ENCODE measurements at regions not wholly inside any gene's neighbourhood (a gene's known extent, or its start where the extent isn't known, plus 50 kb on each side); places are given as distances from the start of the nearest gene placed in this dataset.

DNA sequence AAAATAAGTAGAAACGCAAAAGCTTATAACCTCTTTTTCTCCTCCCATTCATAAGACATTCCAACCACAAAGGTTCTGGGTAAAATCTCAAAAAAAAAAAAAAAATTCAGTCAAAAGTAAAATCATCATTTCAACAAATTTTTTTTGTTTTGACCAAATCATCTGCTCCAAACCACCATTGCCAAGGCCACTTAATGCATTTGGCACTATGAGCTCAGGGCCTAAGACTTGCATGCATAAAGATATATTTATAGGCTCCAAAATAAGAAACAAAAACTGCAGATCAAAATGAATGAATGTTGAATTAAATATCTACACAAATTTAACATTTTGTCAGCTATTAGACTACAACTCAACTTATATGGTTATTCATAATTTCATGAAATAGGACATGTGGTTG lies 331.1 kb upstream of the NFIA start:
- no peak overlapping the region for H3K4me3 ChIP-seq (ENCODE audit: low read depth in 1 of 3, low read length in 3 of 3)
- DNase-seq (no peak), FAIRE-seq (no peak)
- H3K4me1 ChIP-seq (ENCODE audit: control insufficient read depth in 3 of 3, insufficient read depth in 2 of 3, low read depth in 1 of 3, low read length in 2 of 3): no peaks in the 10 kb centered on the region
- 81 to 97% (median 85%) methylated on average over 1 of the region's 1 CpG for WGBS, 3 donors
- H3K27ac ChIP-seq (ENCODE audit: low read depth in 1 of 3, low read length in 2 of 3): no peak overlapping the region
- no peaks in the 10 kb centered on the region for H3K36me3 ChIP-seq (ENCODE audit: control insufficient read depth in 3 of 3, insufficient read depth in 2 of 3, low read depth in 1 of 3, low read length in 3 of 3)
- no peaks in the 10 kb centered on the region for H3K9me3 ChIP-seq (ENCODE audit: control insufficient read depth in 2 of 2, insufficient read depth in 1 of 2, low read depth in 1 of 2, low read length in 1 of 2)
- H3K27me3 ChIP-seq (ENCODE audit: control insufficient read depth in 3 of 3, insufficient read depth in 3 of 3, low read length in 3 of 3): no peaks in the 10 kb centered on the region

DNA sequence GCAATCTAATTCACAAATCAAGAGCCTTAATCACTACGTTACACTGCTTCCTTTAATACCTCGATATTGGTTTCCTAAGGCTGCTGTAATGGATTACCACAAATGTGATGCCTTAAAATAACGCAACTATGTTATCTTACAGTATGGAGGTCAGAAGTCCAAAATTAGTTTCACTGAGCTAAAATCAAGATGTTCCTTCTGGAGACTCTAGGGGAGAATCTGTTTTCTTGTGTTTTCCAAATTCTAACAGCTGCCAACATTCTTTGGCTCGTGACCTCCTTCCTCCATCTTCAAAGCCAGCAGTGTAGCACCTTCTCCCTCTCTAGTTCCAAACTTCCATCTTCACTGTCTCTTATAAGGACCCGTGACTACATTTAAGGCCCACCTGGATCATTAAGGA lies 335.0 kb upstream of the NFIA start:
- Histone ChIP-seq H3K27me3 (ENCODE audit: control insufficient read depth in 3 of 3, insufficient read depth in 3 of 3, low read length in 3 of 3) (no peaks in the 10 kb centered on the region), H3K9me3 (ENCODE audit: control insufficient read depth in 2 of 2, insufficient read depth in 1 of 2, low read depth in 1 of 2, low read length in 1 of 2) (no peaks in the 10 kb centered on the region), H3K4me1 (ENCODE audit: control insufficient read depth in 3 of 3, insufficient read depth in 2 of 3, low read depth in 1 of 3, low read length in 2 of 3) (no peaks in the 10 kb centered on the region), H3K27ac (ENCODE audit: low read depth in 1 of 3, low read length in 2 of 3) (no peak overlapping the region), H3K4me3 (ENCODE audit: low read depth in 1 of 3, low read length in 3 of 3) (no peak overlapping the region), H3K36me3 (ENCODE audit: control insufficient read depth in 3 of 3, insufficient read depth in 2 of 3, low read depth in 1 of 3, low read length in 3 of 3) (no peaks in the 10 kb centered on the region)
- no peak for DNase-seq
- no peak for FAIRE-seq
- 86 to 92% (median 87%) methylated on average over 5 of the region's 5 CpGs for WGBS, 3 donors

DNA sequence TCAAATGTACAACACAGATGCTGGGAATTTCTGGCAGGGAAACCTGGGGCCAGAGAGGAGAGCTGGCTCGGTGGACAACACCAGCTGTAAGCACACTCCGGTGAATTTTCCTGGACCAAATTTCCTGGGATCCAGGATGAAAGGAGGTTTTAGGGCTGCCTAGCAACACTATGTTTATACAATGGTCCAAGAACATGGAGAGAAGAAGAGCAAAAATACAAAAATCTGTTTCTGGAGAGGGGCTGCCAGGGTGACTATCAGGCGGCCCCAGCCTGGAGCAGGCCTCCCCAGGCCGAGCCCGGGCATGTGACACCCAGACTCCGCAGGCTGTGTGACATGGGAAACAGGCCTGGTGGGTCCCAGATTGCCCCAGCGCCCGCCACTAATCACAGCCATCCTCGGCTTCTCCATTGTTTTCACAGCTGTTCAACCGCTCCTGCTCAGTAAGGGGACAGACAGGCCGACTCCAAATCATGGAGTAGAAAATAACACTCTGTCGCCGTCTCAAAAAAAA lies 336.0 kb upstream of the NFIA start:
- Histone ChIP-seq H3K27me3 (ENCODE audit: control insufficient read depth in 3 of 3, insufficient read depth in 3 of 3, low read length in 3 of 3) (no peaks in the 10 kb centered on the region), H3K9me3 (ENCODE audit: control insufficient read depth in 2 of 2, insufficient read depth in 1 of 2, low read depth in 1 of 2, low read length in 1 of 2) (no peaks in the 10 kb centered on the region), H3K4me3 (ENCODE audit: low read depth in 1 of 3, low read length in 3 of 3) (no peak overlapping the region), H3K4me1 (ENCODE audit: control insufficient read depth in 3 of 3, insufficient read depth in 2 of 3, low read depth in 1 of 3, low read length in 2 of 3) (no peaks in the 10 kb centered on the region), H3K27ac (ENCODE audit: low read depth in 1 of 3, low read length in 2 of 3) (no peak overlapping the region), H3K36me3 (ENCODE audit: control insufficient read depth in 3 of 3, insufficient read depth in 2 of 3, low read depth in 1 of 3, low read length in 3 of 3) (no peaks in the 10 kb centered on the region)
- FAIRE-seq: no peak
- no peak for DNase-seq
- WGBS, 3 donors: 73 to 84% (median 82%) methylated on average over 13 of the region's 13 CpGs

DNA sequence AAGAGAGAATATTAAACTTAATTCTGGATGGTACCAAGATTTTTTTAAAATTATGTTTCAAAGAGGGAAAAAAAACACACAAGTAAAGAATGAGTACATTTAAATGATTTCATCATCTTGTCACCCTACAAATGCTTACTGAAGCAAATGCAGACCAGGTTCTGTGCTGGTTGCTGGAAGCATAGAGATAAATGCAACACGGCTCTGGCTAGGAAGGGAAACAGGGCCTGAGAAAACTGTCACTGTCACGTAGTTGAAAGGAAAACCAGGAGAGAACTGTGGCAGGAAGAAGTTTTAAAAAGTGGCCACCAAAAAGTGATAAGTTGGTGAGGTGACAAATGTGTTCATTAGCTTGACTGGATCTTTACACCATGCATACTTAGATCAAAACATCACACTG lies 336.9 kb upstream of the NFIA start:
- no peaks in the 10 kb centered on the region for H3K4me1 ChIP-seq (ENCODE audit: control insufficient read depth in 3 of 3, insufficient read depth in 2 of 3, low read depth in 1 of 3, low read length in 2 of 3)
- H3K27me3 ChIP-seq (ENCODE audit: control insufficient read depth in 3 of 3, insufficient read depth in 3 of 3, low read length in 3 of 3): no peaks in the 10 kb centered on the region
- no peak overlapping the region for H3K27ac ChIP-seq (ENCODE audit: low read depth in 1 of 3, low read length in 2 of 3)
- no peak for FAIRE-seq
- no peaks in the 10 kb centered on the region for H3K9me3 ChIP-seq (ENCODE audit: control insufficient read depth in 2 of 2, insufficient read depth in 1 of 2, low read depth in 1 of 2, low read length in 1 of 2)
- DNase-seq: no peak
- WGBS, 3 donors: 75 to 82% (median 75%) methylated on average over 2 of the region's 2 CpGs
- H3K4me3 ChIP-seq (ENCODE audit: low read depth in 1 of 3, low read length in 3 of 3): no peak overlapping the region
- H3K36me3 ChIP-seq (ENCODE audit: control insufficient read depth in 3 of 3, insufficient read depth in 2 of 3, low read depth in 1 of 3, low read length in 3 of 3): no peaks in the 10 kb centered on the region

DNA sequence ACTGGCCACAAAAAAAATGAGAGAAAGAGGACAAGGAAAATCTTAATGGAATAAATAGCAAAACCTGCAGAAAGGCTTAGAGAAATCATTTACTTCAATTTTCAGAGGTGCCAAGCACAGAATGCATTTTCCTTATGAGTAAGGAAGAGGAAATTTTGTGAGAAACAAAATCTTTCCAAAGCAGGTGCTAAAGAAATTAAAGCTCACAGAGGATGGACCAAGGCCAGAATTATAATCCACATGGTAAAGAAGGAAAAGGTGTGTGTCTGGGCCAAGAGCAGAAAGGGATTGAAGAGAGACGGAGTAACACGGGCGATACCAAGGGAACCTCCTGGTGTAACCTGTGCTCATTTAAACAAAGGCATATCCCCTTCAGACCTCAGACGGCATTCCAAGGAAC lies 340.0 kb upstream of the NFIA start:
- Histone ChIP-seq H3K36me3 (ENCODE audit: control insufficient read depth in 3 of 3, insufficient read depth in 2 of 3, low read depth in 1 of 3, low read length in 3 of 3) (no peaks in the 10 kb centered on the region), H3K4me3 (ENCODE audit: low read depth in 1 of 3, low read length in 3 of 3) (no peak overlapping the region), H3K27me3 (ENCODE audit: control insufficient read depth in 3 of 3, insufficient read depth in 3 of 3, low read length in 3 of 3) (no peaks in the 10 kb centered on the region), H3K4me1 (ENCODE audit: control insufficient read depth in 3 of 3, insufficient read depth in 2 of 3, low read depth in 1 of 3, low read length in 2 of 3) (no peaks in the 10 kb centered on the region), H3K9me3 (ENCODE audit: control insufficient read depth in 2 of 2, insufficient read depth in 1 of 2, low read depth in 1 of 2, low read length in 1 of 2) (no peaks in the 10 kb centered on the region), H3K27ac (ENCODE audit: low read depth in 1 of 3, low read length in 2 of 3) (no peak overlapping the region)
- WGBS, 3 donors: 56 to 73% (median 56%) methylated on average over 4 of the region's 4 CpGs
- DNase-seq: no peak
- no peak for FAIRE-seq

DNA sequence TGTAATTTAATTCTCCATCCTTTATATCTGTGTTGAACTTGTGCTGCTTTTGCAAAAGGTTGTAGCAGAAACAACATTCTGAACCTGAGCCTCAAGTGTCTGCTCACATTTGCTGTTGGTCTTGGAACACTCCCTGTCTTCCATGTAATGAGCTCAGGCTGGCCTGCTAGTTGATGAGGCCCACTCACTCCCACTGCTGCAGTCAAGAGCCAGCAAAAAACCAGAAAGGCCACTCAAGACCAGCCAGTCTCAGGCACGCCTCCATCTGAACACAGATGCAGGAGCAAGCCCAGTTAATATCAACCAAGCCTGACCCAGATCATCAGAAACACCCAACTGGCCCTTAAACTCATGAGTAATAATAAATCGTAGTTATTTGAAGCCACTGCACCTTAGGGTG lies 342.2 kb upstream of the NFIA start:
- DNase-seq (no peak), FAIRE-seq (no peak)
- H3K27ac ChIP-seq (ENCODE audit: low read depth in 1 of 3, low read length in 2 of 3): no peak overlapping the region
- no peaks in the 10 kb centered on the region for H3K4me1 ChIP-seq (ENCODE audit: control insufficient read depth in 3 of 3, insufficient read depth in 2 of 3, low read depth in 1 of 3, low read length in 2 of 3)
- no peak overlapping the region for H3K4me3 ChIP-seq (ENCODE audit: low read depth in 1 of 3, low read length in 3 of 3)
- 78 to 92% (median 88%) methylated on average over 2 of the region's 2 CpGs for WGBS, 3 donors
- H3K27me3 ChIP-seq (ENCODE audit: control insufficient read depth in 3 of 3, insufficient read depth in 3 of 3, low read length in 3 of 3): no peaks in the 10 kb centered on the region
- no peaks in the 10 kb centered on the region for H3K9me3 ChIP-seq (ENCODE audit: control insufficient read depth in 2 of 2, insufficient read depth in 1 of 2, low read depth in 1 of 2, low read length in 1 of 2)
- no peaks in the 10 kb centered on the region for H3K36me3 ChIP-seq (ENCODE audit: control insufficient read depth in 3 of 3, insufficient read depth in 2 of 3, low read depth in 1 of 3, low read length in 3 of 3)

DNA sequence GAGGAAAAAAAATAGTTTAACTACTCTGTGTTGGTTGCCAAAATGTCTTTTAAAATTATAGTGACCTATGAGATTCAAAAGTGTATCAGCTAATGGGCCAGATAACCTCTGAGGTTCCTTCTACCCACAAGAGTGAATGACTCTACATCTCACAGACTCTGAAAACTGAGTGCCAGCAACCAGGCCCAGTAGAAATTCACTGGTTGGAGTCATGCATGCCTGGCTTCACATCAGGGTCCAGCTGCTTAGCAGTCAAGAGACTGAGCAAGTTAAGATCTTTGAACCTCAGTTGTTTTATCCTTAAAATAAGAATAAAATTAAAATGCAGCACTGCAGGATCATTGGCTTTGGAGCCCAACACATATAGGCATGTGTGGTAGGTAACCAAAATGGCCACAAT lies 342.6 kb upstream of the NFIA start:
- no peak overlapping the region for H3K27ac ChIP-seq (ENCODE audit: low read depth in 1 of 3, low read length in 2 of 3)
- H3K4me1 ChIP-seq (ENCODE audit: control insufficient read depth in 3 of 3, insufficient read depth in 2 of 3, low read depth in 1 of 3, low read length in 2 of 3): no peaks in the 10 kb centered on the region
- DNase-seq (no peak), FAIRE-seq (no peak)
- H3K4me3 ChIP-seq (ENCODE audit: low read depth in 1 of 3, low read length in 3 of 3): no peak overlapping the region
- H3K36me3 ChIP-seq (ENCODE audit: control insufficient read depth in 3 of 3, insufficient read depth in 2 of 3, low read depth in 1 of 3, low read length in 3 of 3): no peaks in the 10 kb centered on the region
- H3K9me3 ChIP-seq (ENCODE audit: control insufficient read depth in 2 of 2, insufficient read depth in 1 of 2, low read depth in 1 of 2, low read length in 1 of 2): no peaks in the 10 kb centered on the region
- H3K27me3 ChIP-seq (ENCODE audit: control insufficient read depth in 3 of 3, insufficient read depth in 3 of 3, low read length in 3 of 3): no peaks in the 10 kb centered on the region

DNA sequence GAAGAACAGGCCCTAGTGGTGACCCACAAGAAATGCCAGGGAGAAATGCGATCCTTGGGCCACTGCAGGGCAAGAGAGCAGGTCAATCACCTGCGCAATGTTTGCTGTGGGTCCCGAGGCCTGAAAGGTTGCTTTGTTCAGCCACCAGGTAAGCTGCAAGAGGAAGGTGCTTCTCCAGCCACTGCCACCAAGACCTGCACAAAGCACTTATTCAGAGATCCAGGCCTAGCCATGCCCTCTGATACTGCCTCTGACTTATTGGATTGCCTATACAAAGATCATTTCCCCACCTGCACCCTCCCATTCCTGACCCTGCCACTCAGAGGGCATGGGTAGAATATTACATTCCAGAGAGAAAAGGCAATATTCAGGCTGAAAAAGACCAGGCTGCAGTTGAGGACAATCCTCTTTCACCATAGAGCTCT lies 349.4 kb upstream of the NFIA start:
- no peak for FAIRE-seq
- H3K4me1 ChIP-seq (ENCODE audit: control insufficient read depth in 3 of 3, insufficient read depth in 2 of 3, low read depth in 1 of 3, low read length in 2 of 3): no peaks in the 10 kb centered on the region
- H3K9me3 ChIP-seq (ENCODE audit: control insufficient read depth in 2 of 2, insufficient read depth in 1 of 2, low read depth in 1 of 2, low read length in 1 of 2): no peaks in the 10 kb centered on the region
- no peaks in the 10 kb centered on the region for H3K27me3 ChIP-seq (ENCODE audit: control insufficient read depth in 3 of 3, insufficient read depth in 3 of 3, low read length in 3 of 3)
- DNase-seq: no peak
- no peak overlapping the region for H3K4me3 ChIP-seq (ENCODE audit: low read depth in 1 of 3, low read length in 3 of 3)
- H3K27ac ChIP-seq (ENCODE audit: low read depth in 1 of 3, low read length in 2 of 3): no peak overlapping the region
- H3K36me3 ChIP-seq (ENCODE audit: control insufficient read depth in 3 of 3, insufficient read depth in 2 of 3, low read depth in 1 of 3, low read length in 3 of 3): no peaks in the 10 kb centered on the region
- 69 to 85% (median 69%) methylated on average over 3 of the region's 3 CpGs for WGBS, 3 donors

DNA sequence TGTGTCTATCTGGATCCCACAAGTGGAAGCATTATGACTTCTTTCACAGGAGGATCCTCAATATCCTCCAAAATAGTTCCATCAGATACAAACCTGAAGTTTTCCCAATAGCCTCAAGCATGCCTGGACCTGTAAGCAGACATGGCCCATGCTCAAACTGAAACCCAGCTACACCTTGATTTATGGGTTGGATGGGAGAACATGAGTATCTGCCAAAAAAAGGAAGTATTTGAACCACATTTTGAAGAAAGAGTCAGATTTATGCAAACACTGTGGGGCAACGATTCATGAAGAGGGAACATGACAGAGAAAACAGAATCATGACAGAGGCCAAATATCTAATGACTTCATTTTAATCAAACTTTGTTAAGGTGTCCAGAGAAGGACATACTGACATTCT lies 351.0 kb upstream of the NFIA start:
- whole genome bisulfite sequencing, 3 donors: 64 to 70% (median 69%) methylated on average over 1 of the region's 1 CpG
- H3K4me3 ChIP-seq (ENCODE audit: low read depth in 1 of 3, low read length in 3 of 3): no peak overlapping the region
- no peaks in the 10 kb centered on the region for H3K4me1 ChIP-seq (ENCODE audit: control insufficient read depth in 3 of 3, insufficient read depth in 2 of 3, low read depth in 1 of 3, low read length in 2 of 3)
- no peak overlapping the region for H3K27ac ChIP-seq (ENCODE audit: low read depth in 1 of 3, low read length in 2 of 3)
- FAIRE-seq (no peak), DNase-seq (no peak)
- no peaks in the 10 kb centered on the region for H3K9me3 ChIP-seq (ENCODE audit: control insufficient read depth in 2 of 2, insufficient read depth in 1 of 2, low read depth in 1 of 2, low read length in 1 of 2)
- no peaks in the 10 kb centered on the region for H3K36me3 ChIP-seq (ENCODE audit: control insufficient read depth in 3 of 3, insufficient read depth in 2 of 3, low read depth in 1 of 3, low read length in 3 of 3)
- no peaks in the 10 kb centered on the region for H3K27me3 ChIP-seq (ENCODE audit: control insufficient read depth in 3 of 3, insufficient read depth in 3 of 3, low read length in 3 of 3)
